SK-N-DZ (cell line): ENCODE measurements at regions not wholly inside any gene's neighbourhood (a gene's known extent, or its start where the extent isn't known, plus 50 kb on each side); places are given as distances from the start of the nearest gene placed in this dataset.
A peak's percentile ranks its signal among the peaks of the same experiment; 100 is the strongest.

Experiments used
- DNase-seq: peaks from one replicate; pipeline ENCODE4 v3.0.0-alpha.2; 2015; ENCODE audit warnings: low spot score

GRCh38 chr14:100438678-100439592 is 115.8 kb downstream of the SLC25A47 start:
- DNase-seq = no peak

- DNase-seq = no peak
Observed at GRCh38 chr14:100439781-100440180, 116.6 kb downstream of the SLC25A47 start.

GRCh38 chr14:100440207-100440631 is 117.1 kb downstream of the SLC25A47 start:
- peak; percentile 52 for DNase-seq

GRCh38 chr14:100440758-100441203 is 117.6 kb downstream of the SLC25A47 start:
- DNase-seq = peak; percentile 75

- no peak for DNase-seq
Observed at GRCh38 chr14:100441271-100441947, 118.3 kb downstream of the SLC25A47 start.

- no peak for DNase-seq
Observed at GRCh38 chr14:100442036-100442435, 118.9 kb downstream of the SLC25A47 start.

GRCh38 chr14:100442498-100443490 is 119.7 kb downstream of the SLC25A47 start:
- DNase-seq = no peak

- DNase-seq = no peak
Observed at GRCh38 chr14:100443603-100444002, 120.5 kb downstream of the SLC25A47 start.

GRCh38 chr14:100445436-100446088 is 122.4 kb downstream of the SLC25A47 start:
- no peak for DNase-seq

GRCh38 chr14:100446572-100446971 is 123.4 kb downstream of the SLC25A47 start:
- peak; percentile 67 for DNase-seq

GRCh38 chr14:100448376-100448775 is 125.2 kb downstream of the SLC25A47 start:
- DNase-seq = no peak

GRCh38 chr14:100449225-100449987 is 126.3 kb downstream of the SLC25A47 start:
- DNase-seq = no peak

- no peak for DNase-seq
Observed at GRCh38 chr14:100450049-100450448, 126.9 kb downstream of the SLC25A47 start.

GRCh38 chr14:100450736-100451135 is 127.6 kb downstream of the SLC25A47 start:
- DNase-seq = no peak

GRCh38 chr14:100451264-100451663 is 128.1 kb downstream of the SLC25A47 start:
- no peak for DNase-seq

GRCh38 chr14:100453930-100454329 is 130.8 kb downstream of the SLC25A47 start:
- DNase-seq = no peak

- no peak for DNase-seq
Observed at GRCh38 chr14:100454437-100454836, 131.3 kb downstream of the SLC25A47 start.

- DNase-seq = no peak
Observed at GRCh38 chr14:100463937-100464336, 123.3 kb downstream of the BEGAIN start.

- DNase-seq = no peak
Observed at GRCh38 chr14:100466111-100466856, 120.9 kb downstream of the BEGAIN start.
